ENCODE measurements at regions not wholly inside any gene's neighbourhood (a gene's known extent, or its start where the extent isn't known, plus 50 kb on each side); places are given as distances from the start of the nearest gene placed in this dataset.

GRCh38 chr2:18001671-18002070, 123.2 kb downstream of the KCNS3 start:
- no peak for DNase-seq (ENCODE audit: low spot score)

GRCh38 chr2:17996978-17997377, 118.5 kb downstream of the KCNS3 start:
- no peak for DNase-seq (ENCODE audit: low spot score)

GRCh38 chr2:17995593-17995992, 117.1 kb downstream of the KCNS3 start:
- no peak for DNase-seq (ENCODE audit: low spot score)
